ENCODE measurements at regions not wholly inside any gene's neighbourhood (a gene's known extent, or its start where the extent isn't known, plus 50 kb on each side); places are given as distances from the start of the nearest gene placed in this dataset.

- DNase-seq (ENCODE audit: extremely low spot score, unreplicated experiment) = no peak
- Mint-ChIP-seq H3K27me3 (no peaks in the 10 kb centered on the region), H3K27ac (no peak overlapping the region), H3K36me3 (no peaks in the 10 kb centered on the region), H3K4me1 (ENCODE audit: unreplicated experiment) (peaks cover 14% of the 10 kb centered on the region), H3K9me3 (peaks cover 4% of the 10 kb centered on the region), H3K4me3 (no peak overlapping the region)
- no peak for TF ChIP-seq CTCF (conservative IDR thresholded peaks at IDR 0.05)
Observed at GRCh38 chr7:24499871-24500270, 73.4 kb upstream of the PALS2 start.

- H3K36me3 Mint-ChIP-seq = no peaks in the 10 kb centered on the region
- no peak overlapping the region for H3K4me3 Mint-ChIP-seq
- no peak for DNase-seq (ENCODE audit: extremely low spot score, unreplicated experiment)
- H3K27me3 Mint-ChIP-seq = no peaks in the 10 kb centered on the region
- peaks cover 4% of the 10 kb centered on the region for H3K9me3 Mint-ChIP-seq
- H3K27ac Mint-ChIP-seq = no peak overlapping the region
- no peak for TF ChIP-seq CTCF (conservative IDR thresholded peaks at IDR 0.05)
- H3K4me1 Mint-ChIP-seq (ENCODE audit: unreplicated experiment) = peaks cover 14% of the 10 kb centered on the region
Observed at GRCh38 chr7:24500599-24500998, 72.7 kb upstream of the PALS2 start.

GRCh38 chr7:24501009-24501408 is 72.2 kb upstream of the PALS2 start:
- no peaks in the 10 kb centered on the region for H3K36me3 Mint-ChIP-seq
- H3K9me3 Mint-ChIP-seq = no peaks in the 10 kb centered on the region
- no peaks in the 10 kb centered on the region for H3K27me3 Mint-ChIP-seq
- no peak for TF ChIP-seq CTCF (conservative IDR thresholded peaks at IDR 0.05)
- peaks cover 14% of the 10 kb centered on the region for H3K4me1 Mint-ChIP-seq (ENCODE audit: unreplicated experiment)
- H3K27ac Mint-ChIP-seq = no peak overlapping the region
- DNase-seq (ENCODE audit: extremely low spot score, unreplicated experiment) = no peak
- H3K4me3 Mint-ChIP-seq = no peak overlapping the region

- DNase-seq (ENCODE audit: extremely low spot score, unreplicated experiment) = no peak
- TF ChIP-seq CTCF (conservative IDR thresholded peaks at IDR 0.05) = no peak
- H3K27ac Mint-ChIP-seq = no peak overlapping the region
- H3K4me1 Mint-ChIP-seq (ENCODE audit: unreplicated experiment) = peaks cover 14% of the 10 kb centered on the region
- no peak overlapping the region for H3K4me3 Mint-ChIP-seq
- no peaks in the 10 kb centered on the region for H3K9me3 Mint-ChIP-seq
- H3K27me3 Mint-ChIP-seq = no peaks in the 10 kb centered on the region
- no peaks in the 10 kb centered on the region for H3K36me3 Mint-ChIP-seq
Observed at GRCh38 chr7:24501443-24502134, 71.7 kb upstream of the PALS2 start.

GRCh38 chr7:24502135-24502488 is 71.1 kb upstream of the PALS2 start:
- Mint-ChIP-seq H3K4me3 (no peak overlapping the region), H3K4me1 (ENCODE audit: unreplicated experiment) (peaks cover 14% of the 10 kb centered on the region), H3K27ac (no peak overlapping the region), H3K36me3 (no peaks in the 10 kb centered on the region), H3K9me3 (no peaks in the 10 kb centered on the region), H3K27me3 (no peaks in the 10 kb centered on the region)
- DNase-seq (ENCODE audit: extremely low spot score, unreplicated experiment) = no peak
- no peak for TF ChIP-seq CTCF (conservative IDR thresholded peaks at IDR 0.05)

GRCh38 chr7:24503506-24503905 is 69.7 kb upstream of the PALS2 start:
- H3K4me3 Mint-ChIP-seq = no peak overlapping the region
- H3K27me3 Mint-ChIP-seq = no peaks in the 10 kb centered on the region
- no peak overlapping the region for H3K27ac Mint-ChIP-seq
- no peaks in the 10 kb centered on the region for H3K36me3 Mint-ChIP-seq
- no peak for TF ChIP-seq CTCF (conservative IDR thresholded peaks at IDR 0.05)
- H3K4me1 Mint-ChIP-seq (ENCODE audit: unreplicated experiment) = peaks cover 19% of the 10 kb centered on the region
- peaks cover 6% of the 10 kb centered on the region for H3K9me3 Mint-ChIP-seq
- DNase-seq (ENCODE audit: extremely low spot score, unreplicated experiment) = no peak

Measured in type B pancreatic cell (in vitro differentiated cells).